Esophagus muscularis mucosa (tissue), 4 donors: ENCODE measurements at regions not wholly inside any gene's neighbourhood (a gene's known extent, or its start where the extent isn't known, plus 50 kb on each side); places are given as distances from the start of the nearest gene placed in this dataset.

ENCODE experiments used
- DNase-seq: peaks from one replicate; pipeline ENCODE4 v3.0.0-alpha.2; 2017; ENCODE audit errors: extremely low spot score
- H3K27ac ChIP-seq, 4 donors: fragments of 200-600 bp; sonication (generic); replicated peaks in 1 of 4; 1 replicate in 3 of 4; 2 replicates in 1 of 4; pipeline ENCODE4 v1.5.1; 2016 to 2019; ENCODE audit warnings: mild to moderate bottlenecking in 1 of 4
- H3K27me3 ChIP-seq, 4 donors: fragments of 200-600 bp; sonication (generic); one replicate each; pipeline versions ENCODE4 v1.5.1 to v1.6.0; 2016 to 2019
- H3K36me3 ChIP-seq, 4 donors: fragments of 200-600 bp; sonication (generic); one replicate each; pipeline ENCODE4 v1.5.1; 2016 to 2019
- H3K4me1 ChIP-seq, 4 donors: fragments of 200-600 bp; sonication (generic); one replicate each; pipeline ENCODE4 v1.5.1; 2016 to 2019
- H3K4me3 ChIP-seq, 4 donors: fragments of 200-600 bp; sonication (generic); 1 replicate in 2 of 4; 2 replicates in 2 of 4; pipeline ENCODE4 v1.5.1; 2016 to 2019; ENCODE audit warnings: mild to moderate bottlenecking in 4 of 4, moderate library complexity in 1 of 4
- H3K9me3 ChIP-seq, 4 donors: fragments of 200-600 bp; sonication (generic); 1 replicate in 3 of 4; 2 replicates in 1 of 4; pipeline ENCODE4 v1.5.1; 2016 to 2019
- CTCF ChIP-seq, 3 experiments: fragments of 200-600 bp in 2 of 3; fragments of 450-650 bp in 1 of 3; sonication (generic) in 2 of 3; IDR thresholded peaks; one replicate each; pipeline ENCODE4 v1.5.1; 2017 to 2019; ENCODE audit warnings: antibody characterized with exemption in 3 of 3, mild to moderate bottlenecking in 2 of 3, moderate library complexity in 1 of 3
- EP300 ChIP-seq: sonication (generic); formaldehyde crosslinking; IDR thresholded peaks from one replicate; pipeline ENCODE4 v1.6.1; 2017; ENCODE audit warnings: antibody characterized with exemption
- POLR2A ChIP-seq: fragments of 450-650 bp; IDR thresholded peaks from one replicate; pipeline ENCODE4 v1.6.1; 2017; ENCODE audit warnings: antibody characterized with exemption, moderate library complexity, mild to moderate bottlenecking, low read depth
- POLR2AphosphoS5 ChIP-seq, 2 donors: sonication (generic); formaldehyde crosslinking; IDR thresholded peaks; one replicate each; pipeline ENCODE4 v1.6.1; 2017; ENCODE audit warnings: antibody characterized with exemption in 2 of 2
- WGBS: methylation state at CpG from one replicate; pipeline ENCODE4 v1.1.5; 2018; 5-methylcytosine and 5-hydroxymethylcytosine counted together
- intact Hi-C: fragments of 100-400 bp; cut with DNase I; formaldehyde crosslinking; loops from one replicate; pipeline ENCODE4 v1.15.1; 2023

- H3K27me3 ChIP-seq, result no peaks in the 10 kb centered on the region
- no peaks in the 10 kb centered on the region for H3K36me3 ChIP-seq
- TF ChIP-seq CTCF (IDR thresholded peaks at IDR 0.05) (no peak), POLR2AphosphoS5 (IDR thresholded peaks at IDR 0.05) (no peak), POLR2A (no peak), EP300 (no peak)
- no peak overlapping the region for H3K27ac ChIP-seq
- DNase-seq, result no peak
- no peaks in the 10 kb centered on the region for H3K4me1 ChIP-seq
- H3K4me3 ChIP-seq, result no peak overlapping the region
- 96% methylated on average over 2 of the region's 2 CpGs for WGBS
- intact Hi-C loops, result no loop called here
- H3K9me3 ChIP-seq, result no peaks in the 10 kb centered on the region
Observed at GRCh38 chr1:194080826-194081225, 894.4 kb upstream of the B3GALT2 start.

- intact Hi-C loops, result no loop called here
- no peaks in the 10 kb centered on the region for H3K9me3 ChIP-seq
- no peak for DNase-seq
- no peak overlapping the region for H3K27ac ChIP-seq
- TF ChIP-seq EP300 (no peak), POLR2AphosphoS5 (IDR thresholded peaks at IDR 0.05) (no peak), POLR2A (no peak), CTCF (IDR thresholded peaks at IDR 0.05) (no peak)
- H3K4me3 ChIP-seq, result no peak overlapping the region
- no peaks in the 10 kb centered on the region for H3K27me3 ChIP-seq
- WGBS, result 95% methylated on average over 1 of the region's 1 CpG
- H3K36me3 ChIP-seq, result no peaks in the 10 kb centered on the region
- peaks cover 0 to 4% (median 0%) of the 10 kb centered on the region in 4 donors for H3K4me1 ChIP-seq
Observed at GRCh38 chr1:194078765-194079164, 892.4 kb upstream of the B3GALT2 start.

GRCh38 chr1:194076646-194077045, 890.2 kb upstream of the B3GALT2 start:
- Histone ChIP-seq H3K27ac (no peak overlapping the region), H3K4me1 (peaks cover 0 to 4% (median 0%) of the 10 kb centered on the region in 4 donors), H3K9me3 (no peaks in the 10 kb centered on the region), H3K4me3 (no peak overlapping the region), H3K27me3 (no peaks in the 10 kb centered on the region), H3K36me3 (no peaks in the 10 kb centered on the region)
- intact Hi-C loops, result no loop called here
- no peak for DNase-seq
- 25% methylated on average over 1 of the region's 1 CpG for WGBS
- TF ChIP-seq POLR2AphosphoS5 (IDR thresholded peaks at IDR 0.05), result no peak
- no peak for TF ChIP-seq POLR2A
- no peak for TF ChIP-seq CTCF (IDR thresholded peaks at IDR 0.05)

GRCh38 chr1:194073833-194074232, 887.4 kb upstream of the B3GALT2 start:
- H3K27me3 ChIP-seq, result no peaks in the 10 kb centered on the region
- 67% methylated on average over 3 of the region's 3 CpGs for WGBS
- H3K4me3 ChIP-seq, result no peak overlapping the region
- TF ChIP-seq POLR2A (no peak), EP300 (no peak)
- no peaks in the 10 kb centered on the region for H3K36me3 ChIP-seq
- no peak overlapping the region for H3K27ac ChIP-seq
- intact Hi-C loops, result no loop called here
- H3K9me3 ChIP-seq, result no peaks in the 10 kb centered on the region
- peaks cover 0 to 7% (median 2%) of the 10 kb centered on the region in 4 donors for H3K4me1 ChIP-seq
- DNase-seq, result no peak

- H3K9me3 ChIP-seq, result no peaks in the 10 kb centered on the region
- no peaks in the 10 kb centered on the region for H3K36me3 ChIP-seq
- intact Hi-C loops, result no loop called here
- H3K4me3 ChIP-seq, result no peak overlapping the region
- H3K27ac ChIP-seq, result no peak overlapping the region
- DNase-seq, result no peak
- no peak for TF ChIP-seq POLR2A
- TF ChIP-seq CTCF (IDR thresholded peaks at IDR 0.05), result no peak
- TF ChIP-seq EP300, result no peak
- TF ChIP-seq POLR2AphosphoS5 (IDR thresholded peaks at IDR 0.05), result no peak
- no peaks in the 10 kb centered on the region for H3K27me3 ChIP-seq
- peaks cover 0 to 7% (median 5%) of the 10 kb centered on the region in 4 donors for H3K4me1 ChIP-seq
Observed at GRCh38 chr1:194071205-194071604, 884.8 kb upstream of the B3GALT2 start.
